DND-41 (cell line): ENCODE measurements at regions not wholly inside any gene's neighbourhood (a gene's known extent, or its start where the extent isn't known, plus 50 kb on each side); places are given as distances from the start of the nearest gene placed in this dataset.

Experiments
- CTCF ChIP-seq: IDR thresholded peaks from 2 replicates; pipeline ENCODE4 v1.5.1; 2012; ENCODE audit warnings: borderline replicate concordance, low read length, moderate library complexity, mild to moderate bottlenecking; ENCODE audit not compliant: poor library complexity, severe bottlenecking; ENCODE audit errors: extremely low read depth
- EZH2 ChIP-seq: IDR thresholded peaks from 3 replicates; pipeline ENCODE4 v1.6.1; 2012; ENCODE audit warnings: borderline replicate concordance, low read depth, mild to moderate bottlenecking, moderate library complexity, low read length, inconsistent platforms; ENCODE audit not compliant: severe bottlenecking

- TF ChIP-seq CTCF (no peak), EZH2 (no peak)
Observed at GRCh38 chr4:186368281-186368680, 102.3 kb downstream of the F11 start.
